ENCODE measurements at regions not wholly inside any gene's neighbourhood (a gene's known extent, or its start where the extent isn't known, plus 50 kb on each side); places are given as distances from the start of the nearest gene placed in this dataset.

GRCh38 chr3:78283994-78284393, 1244.1 kb downstream of the ROBO2 start:
- TF ChIP-seq, protein P1, sequence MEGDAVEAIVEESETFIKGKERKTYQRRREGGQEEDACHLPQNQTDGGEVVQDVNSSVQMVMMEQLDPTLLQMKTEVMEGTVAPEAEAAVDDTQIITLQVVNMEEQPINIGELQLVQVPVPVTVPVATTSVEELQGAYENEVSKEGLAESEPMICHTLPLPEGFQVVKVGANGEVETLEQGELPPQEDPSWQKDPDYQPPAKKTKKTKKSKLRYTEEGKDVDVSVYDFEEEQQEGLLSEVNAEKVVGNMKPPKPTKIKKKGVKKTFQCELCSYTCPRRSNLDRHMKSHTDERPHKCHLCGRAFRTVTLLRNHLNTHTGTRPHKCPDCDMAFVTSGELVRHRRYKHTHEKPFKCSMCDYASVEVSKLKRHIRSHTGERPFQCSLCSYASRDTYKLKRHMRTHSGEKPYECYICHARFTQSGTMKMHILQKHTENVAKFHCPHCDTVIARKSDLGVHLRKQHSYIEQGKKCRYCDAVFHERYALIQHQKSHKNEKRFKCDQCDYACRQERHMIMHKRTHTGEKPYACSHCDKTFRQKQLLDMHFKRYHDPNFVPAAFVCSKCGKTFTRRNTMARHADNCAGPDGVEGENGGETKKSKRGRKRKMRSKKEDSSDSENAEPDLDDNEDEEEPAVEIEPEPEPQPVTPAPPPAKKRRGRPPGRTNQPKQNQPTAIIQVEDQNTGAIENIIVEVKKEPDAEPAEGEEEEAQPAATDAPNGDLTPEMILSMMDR (IDR thresholded peaks at IDR 0.05) = no peak
- no peak for TF ChIP-seq POLR2A (IDR thresholded peaks at IDR 0.05)
